ENCODE measurements at regions not wholly inside any gene's neighbourhood (a gene's known extent, or its start where the extent isn't known, plus 50 kb on each side); places are given as distances from the start of the nearest gene placed in this dataset.

- FAIRE-seq (no peak), ATAC-seq (no peak), DNase-seq (ENCODE audit: extremely low read depth in 1 of 4, low spot score in 3 of 4) (no peak)
- Histone ChIP-seq H2AFZ (ENCODE audit: low read depth, low read length) (no peak overlapping the region), H3K9ac (ENCODE audit: insufficient read depth in 1 of 2, low read depth in 2 of 2, low read length in 2 of 2) (no peak overlapping the region), H3K36me3 (ENCODE audit: control insufficient read depth, insufficient read depth, low read length) (no peaks in the 10 kb centered on the region), H3K4me1 (replicated peaks in 1 of 2; ENCODE audit: control insufficient read depth in 2 of 2, insufficient read depth in 2 of 2, low read length in 2 of 2) (no peaks in the 10 kb centered on the region), H3K9me3 (replicated peaks; ENCODE audit: control insufficient read depth, insufficient read depth, low read depth, low read length) (no peaks in the 10 kb centered on the region), H3K79me2 (ENCODE audit: control insufficient read depth, insufficient read depth, low read length) (no peaks in the 10 kb centered on the region), H4K20me1 (replicated peaks; ENCODE audit: control insufficient read depth, insufficient read depth, low read length) (no peaks in the 10 kb centered on the region), H3K4me3 (no peak overlapping the region), H3K9me1 (ENCODE audit: control insufficient read depth, insufficient read depth, low read length) (no peaks in the 10 kb centered on the region), H3K27ac (ENCODE audit: extremely low read depth, low read depth, low read length) (no peak overlapping the region), H3K27me3 (ENCODE audit: control insufficient read depth in 2 of 2, insufficient read depth in 2 of 2, low read length in 2 of 2) (no peaks in the 10 kb centered on the region), H3K4me2 (ENCODE audit: insufficient read depth, low read length) (no peak overlapping the region)
- ChIA-PET CTCF (ENCODE audit: low intra/inter-chr PET ratio) (no interaction called here), POLR2A (no interaction called here)
- BruUV-seq (replicated peaks), result no TSS peak
- intact Hi-C loops (cut with micrococcal nuclease), result no loop called here
- no peak for TF ChIP-seq PCBP2 (IDR thresholded peaks at IDR 0.05; ENCODE audit: low read depth, low read length, poor library complexity, severe bottlenecking)
- no peak for TF ChIP-seq COPS2 (conservative IDR thresholded peaks at IDR 0.05)
- 0% methylated on average over 1 of the region's 1 CpG for WGBS (ENCODE audit: insufficient coverage, low coverage, missing lambda C conversion rate)
- in situ Hi-C loops (cut with MboI), result no loop called here
Observed at GRCh38 chr7:125495997-125496396, 566.4 kb upstream of the POT1 start.

DNA sequence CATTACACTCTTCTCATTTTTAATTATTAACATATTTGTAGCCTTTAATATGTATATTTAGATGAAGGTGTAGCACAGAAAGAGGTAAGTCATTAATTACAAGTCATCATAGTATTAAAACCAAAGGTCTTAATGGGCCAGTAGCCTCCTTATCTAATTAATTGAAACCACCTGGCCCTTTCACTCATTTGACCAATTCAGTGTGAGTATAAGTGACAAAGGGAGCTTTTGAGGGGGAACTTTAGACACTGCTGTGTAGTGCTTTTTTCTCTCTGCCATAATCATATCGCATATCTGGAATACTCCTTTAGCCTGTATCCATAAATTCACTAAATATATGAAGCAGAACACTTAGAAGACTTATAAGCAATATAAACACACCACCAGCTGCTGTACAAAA is 562.9 kb upstream of the POT1 start:
- H3K27me3 ChIP-seq (ENCODE audit: control insufficient read depth in 2 of 2, insufficient read depth in 2 of 2, low read length in 2 of 2), result no peaks in the 10 kb centered on the region
- no peaks in the 10 kb centered on the region for H4K20me1 ChIP-seq (replicated peaks; ENCODE audit: control insufficient read depth, insufficient read depth, low read length)
- intact Hi-C loops (cut with micrococcal nuclease), result no loop called here
- H3K4me3 ChIP-seq, result no peak overlapping the region
- no peak for TF ChIP-seq ZNF395 (CRISPR knock-in tag; IDR thresholded peaks at IDR 0.05)
- no peak for TF ChIP-seq PHF8 (IDR thresholded peaks at IDR 0.05; ENCODE audit: borderline replicate concordance, low read length)
- TF ChIP-seq KDM5B (IDR thresholded peaks at IDR 0.05; ENCODE audit: insufficient replicate concordance, low read depth, low read length), result no peak
- no peak for TF ChIP-seq SNRNP70 (optimal IDR thresholded peaks at IDR 0.05; ENCODE audit: low read depth, low read length)
- no peak for TF ChIP-seq CUX1 (CRISPR knock-in tag; IDR thresholded peaks at IDR 0.05)
- TF ChIP-seq ZNF717 (CRISPR knock-in tag; IDR thresholded peaks at IDR 0.05), result no peak
- BruUV-seq (replicated peaks), result no TSS peak
- POLR2A ChIA-PET, result no interaction called here
- H3K4me1 ChIP-seq (replicated peaks in 1 of 2; ENCODE audit: control insufficient read depth in 2 of 2, insufficient read depth in 2 of 2, low read length in 2 of 2), result no peaks in the 10 kb centered on the region
- H3K36me3 ChIP-seq (ENCODE audit: control insufficient read depth, insufficient read depth, low read length), result no peaks in the 10 kb centered on the region
- no peak for ATAC-seq
- FAIRE-seq, result no peak
- no peaks in the 10 kb centered on the region for H3K9me1 ChIP-seq (ENCODE audit: control insufficient read depth, insufficient read depth, low read length)
- in situ Hi-C loops (cut with MboI), result no loop called here
- H3K4me2 ChIP-seq (ENCODE audit: insufficient read depth, low read length), result no peak overlapping the region
- H3K27ac ChIP-seq (ENCODE audit: extremely low read depth, low read depth, low read length), result no peak overlapping the region
- no peak overlapping the region for H3K9ac ChIP-seq (ENCODE audit: insufficient read depth in 1 of 2, low read depth in 2 of 2, low read length in 2 of 2)
- no peak for DNase-seq (ENCODE audit: extremely low read depth in 1 of 4, low spot score in 3 of 4)
- CTCF ChIA-PET (ENCODE audit: low intra/inter-chr PET ratio), result no interaction called here
- H3K79me2 ChIP-seq (ENCODE audit: control insufficient read depth, insufficient read depth, low read length), result no peaks in the 10 kb centered on the region
- no peaks in the 10 kb centered on the region for H3K9me3 ChIP-seq (replicated peaks; ENCODE audit: control insufficient read depth, insufficient read depth, low read depth, low read length)
- H2AFZ ChIP-seq (ENCODE audit: low read depth, low read length), result no peak overlapping the region
- WGBS (ENCODE audit: insufficient coverage, low coverage, missing lambda C conversion rate), result 6% methylated on average over 1 of the region's 1 CpG
